Endothelial cell of umbilical vein (primary cell): ENCODE measurements at regions not wholly inside any gene's neighbourhood (a gene's known extent, or its start where the extent isn't known, plus 50 kb on each side); places are given as distances from the start of the nearest gene placed in this dataset.

Source experiments
- BruUV-seq: library from RNA; stranded (reverse); fragments of 400-500 nt; replicated peaks from 2 replicates; lab custom pipeline; 2021; lab: Mats Ljungman, UMichigan
- CTCF ChIA-PET: fragments of 300-600, 350-600 bp; sonication (Branson Sonifier 250); formaldehyde crosslinking; loops from one replicate; lab custom pipeline; 2021; ENCODE audit warnings: antibody characterized with exemption, inconsistent platforms; lab: Charles Lee
- POLR2A ChIA-PET: fragments of 300-600, 350-600 bp; sonication (Branson Sonifier 250); formaldehyde crosslinking; loops from one replicate; lab custom pipeline; 2021; ENCODE audit warnings: antibody characterized with exemption, inconsistent platforms; lab: Charles Lee
- DNase-seq: peaks from one replicate; pipeline ENCODE4 v3.0.0-alpha.2; 2011; ENCODE audit warnings: low read depth, low spot score
- FAIRE-seq: peaks from 2 replicates; lab custom pipeline; 2011; peaks lifted over from hg19 to GRCh38; lab: Jason Lieb, UNC
- H2AFZ ChIP-seq: 2 replicates; pipeline ENCODE4 v1.6.0; 2012; ENCODE audit warnings: low read depth, low read length, control low read depth, inconsistent platforms
- H3K27ac ChIP-seq: 2 replicates; pipeline ENCODE4 v1.5.1; 2011; ENCODE audit warnings: low read depth, mild to moderate bottlenecking, control low read depth, low read length, moderate library complexity; ENCODE audit not compliant: insufficient read depth
- H3K27me3 ChIP-seq, 2 experiments: 2 replicates each; pipeline versions ENCODE4 v1.6.0 to v1.6.1; 2011; ENCODE audit warnings: low read length in 2 of 2, mixed read lengths in 1 of 2; ENCODE audit not compliant: control insufficient read depth in 2 of 2, insufficient read depth in 2 of 2
- H3K36me3 ChIP-seq, 2 experiments: 2 replicates in 1 of 2; 3 replicates in 1 of 2; pipeline ENCODE4 v1.5.1; 2011; ENCODE audit warnings: low read length in 2 of 2, mild to moderate bottlenecking in 1 of 2, moderate library complexity in 1 of 2; ENCODE audit not compliant: control insufficient read depth in 2 of 2, insufficient read depth in 2 of 2; ENCODE audit errors: extremely low read depth in 1 of 2
- H3K4me1 ChIP-seq: 3 replicates; pipeline ENCODE4 v1.5.1; 2011; ENCODE audit warnings: mild to moderate bottlenecking, low read length; ENCODE audit not compliant: control insufficient read depth, insufficient read depth; ENCODE audit errors: extremely low read depth
- H3K4me2 ChIP-seq: 2 replicates; pipeline ENCODE4 v1.6.1; 2011; ENCODE audit warnings: low read length, control low read depth, mixed read lengths; ENCODE audit not compliant: insufficient read depth
- H3K4me3 ChIP-seq, 3 experiments: fragments of 200-600 bp in 1 of 3; sonication (generic), shearing (Covaris generic) in 1 of 3; replicated peaks in 1 of 3; 2 replicates each; pipeline ENCODE4 v1.5.1; 2011 to 2016; ENCODE audit warnings: control low read depth in 3 of 3, low read length in 3 of 3, mild to moderate bottlenecking in 2 of 3, inconsistent platforms in 1 of 3, low read depth in 1 of 3, moderate library complexity in 1 of 3; ENCODE audit not compliant: insufficient read depth in 1 of 3
- H3K79me2 ChIP-seq: 2 replicates; pipeline ENCODE4 v1.6.0; 2012; ENCODE audit warnings: low read length, inconsistent platforms; ENCODE audit not compliant: control insufficient read depth, insufficient read depth
- H3K9ac ChIP-seq: replicated peaks from 2 replicates; pipeline ENCODE3; 2011; ENCODE audit warnings: low read length, control low read depth; ENCODE audit not compliant: insufficient read depth; ENCODE audit errors: extremely low read depth
- H3K9me1 ChIP-seq: replicated peaks from 3 replicates; pipeline ENCODE4 v1.6.0; 2011; ENCODE audit warnings: mild to moderate bottlenecking, low read length; ENCODE audit not compliant: control insufficient read depth, insufficient read depth; ENCODE audit errors: extremely low read depth
- H3K9me3 ChIP-seq: replicated peaks from 2 replicates; pipeline ENCODE4 v1.5.1; 2012; ENCODE audit warnings: low read length, inconsistent platforms; ENCODE audit not compliant: control insufficient read depth, insufficient read depth
- H4K20me1 ChIP-seq: replicated peaks from 2 replicates; pipeline ENCODE3; 2011; ENCODE audit warnings: mild to moderate bottlenecking, low read length; ENCODE audit not compliant: control insufficient read depth, insufficient read depth; ENCODE audit errors: extremely low read depth
- EZH2 ChIP-seq: IDR thresholded peaks from 2 replicates; pipeline ENCODE4 v1.6.1; 2012; ENCODE audit warnings: borderline replicate concordance, low read depth, mild to moderate bottlenecking, moderate library complexity, low read length, inconsistent platforms; ENCODE audit not compliant: severe bottlenecking
- FOS ChIP-seq: IDR thresholded peaks from 2 replicates; pipeline ENCODE4 v1.6.1; 2011; ENCODE audit warnings: mild to moderate bottlenecking, low read length, moderate library complexity, borderline replicate concordance; ENCODE audit not compliant: insufficient read depth
- GATA2 ChIP-seq: IDR thresholded peaks from 2 replicates; pipeline ENCODE4 v1.7.0; 2011; ENCODE audit warnings: low read depth, mild to moderate bottlenecking, moderate library complexity, mixed read lengths, low read length; ENCODE audit not compliant: insufficient read length, insufficient read depth
- JUN ChIP-seq: IDR thresholded peaks from 2 replicates; pipeline ENCODE4 v1.6.1; 2011; ENCODE audit warnings: borderline replicate concordance, low read depth; ENCODE audit not compliant: insufficient read length, insufficient read depth
- MYC ChIP-seq: IDR thresholded peaks from one replicate; pipeline ENCODE4 v1.6.1; 2011; ENCODE audit warnings: mild to moderate bottlenecking, low read depth, low read length
- POLR2A ChIP-seq: IDR thresholded peaks from 2 replicates; pipeline ENCODE4 v1.6.1; 2012; ENCODE audit warnings: low read depth, mild to moderate bottlenecking, control low read depth, low read length
- POLR2AphosphoS5 ChIP-seq: IDR thresholded peaks from 2 replicates; pipeline ENCODE4 v1.6.1; 2012; ENCODE audit warnings: low read depth, mild to moderate bottlenecking, control low read depth, low read length, moderate library complexity; ENCODE audit not compliant: insufficient read depth
- dilution Hi-C: fragments of 300-500 bp; cut with MboI; formaldehyde crosslinking; loops from one replicate; pipeline ENCODE4 v1.15.0; 2019; ENCODE audit warnings: low sequenced_read_pairs; ENCODE audit not compliant: extremely low pct_ligation_motif_present
- intact Hi-C: fragments of 100-400 bp; cut with micrococcal nuclease; formaldehyde crosslinking; loops from one replicate; pipeline ENCODE4 v1.10.0; 2022
- TF ChIP-seq, protein P1 (sequence below), 2 donors: IDR thresholded peaks; 1 replicate in 1 of 2; 2 replicates in 1 of 2; pipeline ENCODE4 v1.5.1; 2011; ENCODE audit warnings: low read length in 2 of 2, mild to moderate bottlenecking in 2 of 2, moderate library complexity in 2 of 2, control low read depth in 1 of 2, inconsistent platforms in 1 of 2, low read depth in 1 of 2; ENCODE audit not compliant: insufficient read depth in 1 of 2; ENCODE audit errors: extremely low read depth in 1 of 2
- TF ChIP-seq, protein P2 (sequence below): IDR thresholded peaks from 2 replicates; pipeline ENCODE4 v1.6.1; 2011; ENCODE audit not compliant: insufficient read depth, insufficient read length

DNA sequence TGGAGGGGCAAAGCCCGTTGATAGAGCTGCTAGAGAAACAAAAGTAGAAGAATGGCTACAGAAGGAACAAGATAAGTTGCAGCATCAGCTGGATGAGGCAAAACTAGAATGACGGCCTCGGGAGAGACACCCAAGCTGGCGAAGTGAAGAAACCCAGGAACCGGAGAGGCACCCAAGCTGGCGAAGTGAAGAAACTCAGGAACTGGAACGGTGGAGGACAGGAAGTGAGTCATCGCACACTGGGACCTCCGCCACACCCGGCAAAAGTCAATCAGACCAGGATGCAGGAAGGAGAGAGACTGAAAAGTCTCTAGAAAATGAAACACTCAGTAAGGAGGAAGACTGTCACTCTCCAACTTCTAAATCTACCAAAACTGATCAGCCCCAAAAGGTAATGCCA, 133.0 kb upstream of the NEBL start:
- no peak overlapping the region for H3K4me3 ChIP-seq
- intact Hi-C loops (no loop called here), dilution Hi-C loops (no loop called here)
- no peaks in the 10 kb centered on the region for H4K20me1 ChIP-seq
- no peaks in the 10 kb centered on the region for H3K9me1 ChIP-seq
- TF ChIP-seq, protein P1, sequence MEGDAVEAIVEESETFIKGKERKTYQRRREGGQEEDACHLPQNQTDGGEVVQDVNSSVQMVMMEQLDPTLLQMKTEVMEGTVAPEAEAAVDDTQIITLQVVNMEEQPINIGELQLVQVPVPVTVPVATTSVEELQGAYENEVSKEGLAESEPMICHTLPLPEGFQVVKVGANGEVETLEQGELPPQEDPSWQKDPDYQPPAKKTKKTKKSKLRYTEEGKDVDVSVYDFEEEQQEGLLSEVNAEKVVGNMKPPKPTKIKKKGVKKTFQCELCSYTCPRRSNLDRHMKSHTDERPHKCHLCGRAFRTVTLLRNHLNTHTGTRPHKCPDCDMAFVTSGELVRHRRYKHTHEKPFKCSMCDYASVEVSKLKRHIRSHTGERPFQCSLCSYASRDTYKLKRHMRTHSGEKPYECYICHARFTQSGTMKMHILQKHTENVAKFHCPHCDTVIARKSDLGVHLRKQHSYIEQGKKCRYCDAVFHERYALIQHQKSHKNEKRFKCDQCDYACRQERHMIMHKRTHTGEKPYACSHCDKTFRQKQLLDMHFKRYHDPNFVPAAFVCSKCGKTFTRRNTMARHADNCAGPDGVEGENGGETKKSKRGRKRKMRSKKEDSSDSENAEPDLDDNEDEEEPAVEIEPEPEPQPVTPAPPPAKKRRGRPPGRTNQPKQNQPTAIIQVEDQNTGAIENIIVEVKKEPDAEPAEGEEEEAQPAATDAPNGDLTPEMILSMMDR (IDR thresholded peaks at IDR 0.05; ENCODE audit: extremely low read depth in 1 of 2, insufficient read depth in 1 of 2, low read depth in 1 of 2, low read length in 2 of 2): no peak
- TF ChIP-seq POLR2A: no peak
- no peak for TF ChIP-seq GATA2
- TF ChIP-seq MYC: no peak
- no peak for TF ChIP-seq JUN
- TF ChIP-seq, protein P2, sequence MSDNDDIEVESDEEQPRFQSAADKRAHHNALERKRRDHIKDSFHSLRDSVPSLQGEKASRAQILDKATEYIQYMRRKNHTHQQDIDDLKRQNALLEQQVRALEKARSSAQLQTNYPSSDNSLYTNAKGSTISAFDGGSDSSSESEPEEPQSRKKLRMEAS: no peak
- no peak for TF ChIP-seq FOS
- no peak for TF ChIP-seq EZH2
- no peak for TF ChIP-seq POLR2AphosphoS5
- no peak overlapping the region for H3K27ac ChIP-seq
- H2AFZ ChIP-seq: no peak overlapping the region
- H3K4me1 ChIP-seq: no peaks in the 10 kb centered on the region
- no peak for DNase-seq
- CTCF ChIA-PET: interaction anchor here (1.0 kb wide), 1 partner anchor 11 kb away, joined by 3 read pairs; no protein-coding TSS in a partner anchor
- H3K9ac ChIP-seq: no peak overlapping the region
- H3K27me3 ChIP-seq: peaks cover 0 to under 1% of the 10 kb centered on the region in 2 experiments
- H3K9me3 ChIP-seq: no peaks in the 10 kb centered on the region
- no peak overlapping the region for H3K4me2 ChIP-seq
- FAIRE-seq: no peak
- no peaks in the 10 kb centered on the region for H3K79me2 ChIP-seq
- POLR2A ChIA-PET: no interaction called here
- BruUV-seq: no TSS peak
- no peaks in the 10 kb centered on the region for H3K36me3 ChIP-seq
